ENCODE measurements at regions not wholly inside any gene's neighbourhood (a gene's known extent, or its start where the extent isn't known, plus 50 kb on each side); places are given as distances from the start of the nearest gene placed in this dataset.

DNA sequence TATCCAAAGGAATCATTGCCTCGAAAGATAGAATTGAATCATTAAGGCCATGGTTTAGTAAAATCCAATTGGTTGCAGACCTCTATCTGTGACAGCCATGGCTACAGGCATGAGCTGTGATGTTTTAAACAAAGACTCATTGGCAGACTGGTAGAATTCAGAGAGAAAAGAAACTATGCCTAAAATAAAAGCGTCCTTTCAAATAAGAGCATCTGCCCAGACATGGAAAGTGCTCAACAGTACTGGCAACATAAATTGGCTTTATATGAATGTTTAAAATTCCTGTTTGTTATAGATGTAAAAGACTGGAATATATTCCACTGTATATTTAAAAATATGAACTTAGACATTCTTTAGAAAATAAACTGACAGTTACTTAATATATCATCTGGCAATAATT is 2034.2 kb downstream of the LRRC4C start:
- Histone ChIP-seq H2BK120ac (ENCODE audit: low read depth, low read length, poor library complexity, severe bottlenecking) (no peak overlapping the region), H3K9me3 (ENCODE audit: control insufficient read depth, low read depth, low read length) (no peaks in the 10 kb centered on the region), H2BK20ac (ENCODE audit: low read depth, low read length, poor library complexity, severe bottlenecking) (no peak overlapping the region), H2BK12ac (ENCODE audit: insufficient read length, low read depth, low read length) (no peak overlapping the region), H3K27ac (ENCODE audit: insufficient read length, low read depth, low read length) (no peak overlapping the region), H3K4me1 (ENCODE audit: insufficient read depth, low read length) (no peaks in the 10 kb centered on the region), H3K79me1 (ENCODE audit: insufficient read depth, low read depth, low read length, poor library complexity, severe bottlenecking) (no peaks in the 10 kb centered on the region), H3K23me2 (ENCODE audit: insufficient read length, low read depth, low read length, poor library complexity, severe bottlenecking) (no peaks in the 10 kb centered on the region), H2AFZ (ENCODE audit: low read length) (no peak overlapping the region), H3K14ac (ENCODE audit: insufficient read depth, low read length) (no peak overlapping the region), H3K56ac (ENCODE audit: insufficient read length, low read depth, low read length) (no peak overlapping the region), H3K9ac (ENCODE audit: extremely low read depth, insufficient read length, low read length) (no peak overlapping the region), H2BK15ac (ENCODE audit: low read depth, low read length) (no peak overlapping the region), H3K27me3 (ENCODE audit: insufficient read depth, low read length) (no peaks in the 10 kb centered on the region), H4K20me1 (ENCODE audit: control insufficient read depth, insufficient read depth, insufficient read length) (no peaks in the 10 kb centered on the region), H2BK5ac (ENCODE audit: insufficient read length, low read length) (no peak overlapping the region), H3K23ac (ENCODE audit: insufficient read length, low read depth, low read length) (no peak overlapping the region), H3K4ac (ENCODE audit: low read depth, low read length) (no peak overlapping the region), H4K5ac (ENCODE audit: insufficient read length, low read depth, low read length) (no peak overlapping the region), H4K91ac (ENCODE audit: insufficient read length, low read depth, low read length) (no peak overlapping the region), H4K8ac (replicated peaks; ENCODE audit: insufficient read length, low read depth, low read length) (no peak overlapping the region), H3K79me2 (ENCODE audit: insufficient read depth, low read length) (no peaks in the 10 kb centered on the region), H2AK5ac (ENCODE audit: insufficient read length, low read length) (no peak overlapping the region), H3K18ac (ENCODE audit: insufficient read length, low read depth, low read length) (no peak overlapping the region), H3K4me2 (ENCODE audit: insufficient read depth, insufficient read length, low read length) (no peak overlapping the region), H3T11ph (ENCODE audit: low read length) (no peak overlapping the region)
- WGBS (ENCODE audit: extremely low coverage, insufficient read length, low lambda C conversion rate), result no CpG with 5 or more reads among the region's 2 CpGs
- Mint-ChIP-seq H3K27ac (no peak overlapping the region), H3K9me3 (no peaks in the 10 kb centered on the region), H3K36me3 (ENCODE audit: insufficient read depth in 1 of 3, low read depth in 3 of 3) (no peaks in the 10 kb centered on the region), H3K4me3 (no peak overlapping the region), H3K4me1 (no peaks in the 10 kb centered on the region), H3K27me3 (ENCODE audit: low read depth) (no peaks in the 10 kb centered on the region)
- TF ChIP-seq, protein P1, sequence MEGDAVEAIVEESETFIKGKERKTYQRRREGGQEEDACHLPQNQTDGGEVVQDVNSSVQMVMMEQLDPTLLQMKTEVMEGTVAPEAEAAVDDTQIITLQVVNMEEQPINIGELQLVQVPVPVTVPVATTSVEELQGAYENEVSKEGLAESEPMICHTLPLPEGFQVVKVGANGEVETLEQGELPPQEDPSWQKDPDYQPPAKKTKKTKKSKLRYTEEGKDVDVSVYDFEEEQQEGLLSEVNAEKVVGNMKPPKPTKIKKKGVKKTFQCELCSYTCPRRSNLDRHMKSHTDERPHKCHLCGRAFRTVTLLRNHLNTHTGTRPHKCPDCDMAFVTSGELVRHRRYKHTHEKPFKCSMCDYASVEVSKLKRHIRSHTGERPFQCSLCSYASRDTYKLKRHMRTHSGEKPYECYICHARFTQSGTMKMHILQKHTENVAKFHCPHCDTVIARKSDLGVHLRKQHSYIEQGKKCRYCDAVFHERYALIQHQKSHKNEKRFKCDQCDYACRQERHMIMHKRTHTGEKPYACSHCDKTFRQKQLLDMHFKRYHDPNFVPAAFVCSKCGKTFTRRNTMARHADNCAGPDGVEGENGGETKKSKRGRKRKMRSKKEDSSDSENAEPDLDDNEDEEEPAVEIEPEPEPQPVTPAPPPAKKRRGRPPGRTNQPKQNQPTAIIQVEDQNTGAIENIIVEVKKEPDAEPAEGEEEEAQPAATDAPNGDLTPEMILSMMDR (conservative IDR thresholded peaks at IDR 0.05), result no peak
- DNase-seq, result no peak
